Natural killer cell (primary cell): ENCODE measurements at regions not wholly inside any gene's neighbourhood (a gene's known extent, or its start where the extent isn't known, plus 50 kb on each side); places are given as distances from the start of the nearest gene placed in this dataset.

Source experiments
- ATAC-seq, 3 donors: fragments of 150-1000 bp in 2 of 3; fragments of 200-7000 bp in 1 of 3; cut with Tn5 transposase; 1 replicate in 1 of 3; 2 replicates in 2 of 3; pipeline ENCODE4 v1.10.0; 2021; ENCODE audit warnings: mild to moderate bottlenecking in 2 of 3, moderate library complexity in 2 of 3
- DNase-seq, 2 donors: peaks; one replicate each; pipeline versions ENCODE4 v3.0.0 to v3.0.0-alpha.2; 2013 to 2021; ENCODE audit warnings: mixed read lengths in 1 of 2
- H3K27ac ChIP-seq: one replicate; pipeline ENCODE4 v1.5.1; 2013; ENCODE audit warnings: mild to moderate bottlenecking, low read length
- H3K27me3 ChIP-seq: one replicate; pipeline ENCODE4 v1.6.1; 2013; ENCODE audit warnings: low read length; ENCODE audit not compliant: control insufficient read depth, insufficient read depth
- H3K36me3 ChIP-seq: one replicate; pipeline ENCODE4 v1.6.1; 2013; ENCODE audit warnings: low read length; ENCODE audit not compliant: control insufficient read depth, insufficient read depth
- H3K4me1 ChIP-seq: one replicate; pipeline ENCODE4 v1.6.1; 2013; ENCODE audit warnings: low read length; ENCODE audit not compliant: control insufficient read depth, insufficient read depth
- H3K4me3 ChIP-seq: one replicate; pipeline ENCODE4 v1.5.1; 2013; ENCODE audit warnings: low read length
- H3K9me3 ChIP-seq: one replicate; pipeline ENCODE4 v1.6.1; 2013; ENCODE audit warnings: low read length; ENCODE audit not compliant: control insufficient read depth, insufficient read depth
- H3K27ac Mint-ChIP-seq, 2 donors: one replicate each; pipeline ENCODE4 v1.8.0; 2022; ENCODE audit warnings: mild to moderate bottlenecking in 2 of 2, mixed read lengths in 2 of 2, moderate library complexity in 1 of 2
- H3K27me3 Mint-ChIP-seq, 2 donors: one replicate each; pipeline ENCODE4 v1.8.0; 2022; ENCODE audit warnings: low read depth in 2 of 2, mixed read lengths in 2 of 2
- H3K36me3 Mint-ChIP-seq: one replicate; pipeline ENCODE4 v1.8.0; 2022; ENCODE audit warnings: mixed read lengths
- H3K4me1 Mint-ChIP-seq, 2 donors: one replicate each; pipeline ENCODE4 v1.8.0; 2022; ENCODE audit warnings: mixed read lengths in 2 of 2
- H3K4me3 Mint-ChIP-seq: one replicate; pipeline ENCODE4 v1.8.0; 2022; ENCODE audit warnings: mild to moderate bottlenecking, moderate library complexity, mixed read lengths
- H3K9me3 Mint-ChIP-seq, 2 donors: one replicate each; pipeline ENCODE4 v1.8.0; 2022; ENCODE audit warnings: mixed read lengths in 2 of 2
- WGBS: methylation state at CpG from one replicate; pipeline ENCODE4 v1.1.7; 2013; ENCODE audit warnings: missing lambda C conversion rate; ENCODE audit not compliant: insufficient coverage; 5-methylcytosine and 5-hydroxymethylcytosine counted together
- intact Hi-C: fragments of 100-400 bp; cut with micrococcal nuclease; formaldehyde crosslinking; loops from one replicate; pipeline ENCODE4 v1.14.2; 2022
- TF ChIP-seq, protein P1 (sequence below): fragments of 200-600 bp; IDR thresholded peaks from one replicate; pipeline ENCODE4 v1.8.0; 2022; ENCODE audit warnings: antibody characterized with exemption

GRCh38 chr2:118186110-118186857 lies 98.0 kb downstream of the INSIG2 start:
- peaks cover 16% of the 10 kb centered on the region for H3K4me1 ChIP-seq
- no peaks in the 10 kb centered on the region for H3K36me3 ChIP-seq
- peaks cover 18 to 19% of the 10 kb centered on the region in 2 donors for H3K4me1 Mint-ChIP-seq
- no peaks in the 10 kb centered on the region for H3K36me3 Mint-ChIP-seq
- H3K27me3 Mint-ChIP-seq = peaks cover 0 to 3% of the 10 kb centered on the region in 2 donors
- H3K27me3 ChIP-seq = no peaks in the 10 kb centered on the region
- H3K27ac Mint-ChIP-seq = peak overlapping the region; percentile 93 to 97
- no peaks in the 10 kb centered on the region for H3K9me3 ChIP-seq
- TF ChIP-seq, protein P1, sequence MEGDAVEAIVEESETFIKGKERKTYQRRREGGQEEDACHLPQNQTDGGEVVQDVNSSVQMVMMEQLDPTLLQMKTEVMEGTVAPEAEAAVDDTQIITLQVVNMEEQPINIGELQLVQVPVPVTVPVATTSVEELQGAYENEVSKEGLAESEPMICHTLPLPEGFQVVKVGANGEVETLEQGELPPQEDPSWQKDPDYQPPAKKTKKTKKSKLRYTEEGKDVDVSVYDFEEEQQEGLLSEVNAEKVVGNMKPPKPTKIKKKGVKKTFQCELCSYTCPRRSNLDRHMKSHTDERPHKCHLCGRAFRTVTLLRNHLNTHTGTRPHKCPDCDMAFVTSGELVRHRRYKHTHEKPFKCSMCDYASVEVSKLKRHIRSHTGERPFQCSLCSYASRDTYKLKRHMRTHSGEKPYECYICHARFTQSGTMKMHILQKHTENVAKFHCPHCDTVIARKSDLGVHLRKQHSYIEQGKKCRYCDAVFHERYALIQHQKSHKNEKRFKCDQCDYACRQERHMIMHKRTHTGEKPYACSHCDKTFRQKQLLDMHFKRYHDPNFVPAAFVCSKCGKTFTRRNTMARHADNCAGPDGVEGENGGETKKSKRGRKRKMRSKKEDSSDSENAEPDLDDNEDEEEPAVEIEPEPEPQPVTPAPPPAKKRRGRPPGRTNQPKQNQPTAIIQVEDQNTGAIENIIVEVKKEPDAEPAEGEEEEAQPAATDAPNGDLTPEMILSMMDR = no peak
- DNase-seq (peak; percentile 83 to 94), ATAC-seq (peak; percentile 92 to 94 (median 93))
- peak overlapping the region; percentile 86 for H3K27ac ChIP-seq
- intact Hi-C loops = loop anchor here (1.0 to 5.0 kb wide), 2 partner anchors 99 to 372 kb away; partner anchors contain the start of genes DDX18 and INSIG2
- H3K4me3 Mint-ChIP-seq = peak overlapping the region; percentile 97
- no peaks in the 10 kb centered on the region for H3K9me3 Mint-ChIP-seq
- peak overlapping the region; percentile 88 for H3K4me3 ChIP-seq
- WGBS = 13% methylated on average over 52 of the region's 52 CpGs

DNA sequence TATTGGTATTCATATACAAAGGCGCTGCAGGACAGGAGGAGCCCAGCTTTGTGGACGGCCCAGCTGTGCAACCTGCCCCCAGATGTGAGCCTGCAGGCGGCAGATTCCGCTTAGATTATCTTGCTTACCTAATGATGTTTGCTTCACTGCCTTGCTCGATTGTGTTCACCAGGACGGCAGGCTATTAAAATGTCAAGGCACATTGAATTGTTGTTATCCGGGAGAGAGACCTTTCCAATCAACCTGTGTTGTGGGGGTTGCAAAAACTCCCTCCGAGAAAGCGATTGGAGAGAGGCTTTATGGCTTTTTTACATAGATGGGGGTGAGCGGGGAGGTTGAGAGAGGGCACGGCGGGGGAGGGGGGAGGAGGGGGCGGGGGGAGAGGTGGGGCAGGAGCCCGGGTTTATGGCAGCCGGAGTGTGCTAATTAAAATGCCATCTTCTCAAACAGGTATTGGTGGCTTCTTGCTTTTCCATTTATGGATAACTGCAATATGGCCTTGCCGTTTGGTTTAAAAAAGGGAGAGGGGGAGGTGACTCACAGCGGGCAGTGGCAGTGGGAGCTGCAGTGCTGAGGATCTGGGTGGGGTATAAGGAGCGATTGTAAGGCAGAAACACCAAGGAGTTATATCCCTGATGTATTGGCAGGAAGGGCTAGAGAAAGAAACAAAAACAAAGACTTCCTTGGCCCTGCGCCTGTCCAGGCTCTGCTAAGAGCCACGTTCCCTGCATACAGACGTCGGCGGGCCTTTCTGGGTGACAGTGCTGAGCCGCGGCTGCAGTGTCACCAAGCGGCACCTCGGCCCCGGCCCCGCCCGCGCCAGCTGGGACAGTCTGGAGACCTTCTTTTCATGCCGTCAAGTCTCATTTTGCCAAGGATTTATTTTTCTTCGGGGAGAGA lies 97.2 kb downstream of the INSIG2 start:
- Mint-ChIP-seq H3K4me3 (peak overlapping the region; percentile 97), H3K36me3 (no peaks in the 10 kb centered on the region), H3K27me3 (peaks cover 0 to 4% of the 10 kb centered on the region in 2 donors), H3K9me3 (no peaks in the 10 kb centered on the region), H3K27ac (peak overlapping the region; percentile 93 to 97), H3K4me1 (peaks cover 18 to 19% of the 10 kb centered on the region in 2 donors)
- Histone ChIP-seq H3K27me3 (no peaks in the 10 kb centered on the region), H3K27ac (peak overlapping the region; percentile 86), H3K9me3 (no peaks in the 10 kb centered on the region), H3K36me3 (no peaks in the 10 kb centered on the region), H3K4me3 (peak overlapping the region; percentile 88), H3K4me1 (peaks cover 16% of the 10 kb centered on the region)
- intact Hi-C loops = loop anchor here (1.0 to 5.0 kb wide), 2 partner anchors 98 to 371 kb away; partner anchors contain the start of genes DDX18 and INSIG2
- TF ChIP-seq, protein P1 = no peak
- DNase-seq = peak; percentile 51 to 66
- WGBS = 16% methylated on average over 27 of the region's 33 CpGs
- ATAC-seq = peak; percentile 68 to 83 (median 76)

DNA sequence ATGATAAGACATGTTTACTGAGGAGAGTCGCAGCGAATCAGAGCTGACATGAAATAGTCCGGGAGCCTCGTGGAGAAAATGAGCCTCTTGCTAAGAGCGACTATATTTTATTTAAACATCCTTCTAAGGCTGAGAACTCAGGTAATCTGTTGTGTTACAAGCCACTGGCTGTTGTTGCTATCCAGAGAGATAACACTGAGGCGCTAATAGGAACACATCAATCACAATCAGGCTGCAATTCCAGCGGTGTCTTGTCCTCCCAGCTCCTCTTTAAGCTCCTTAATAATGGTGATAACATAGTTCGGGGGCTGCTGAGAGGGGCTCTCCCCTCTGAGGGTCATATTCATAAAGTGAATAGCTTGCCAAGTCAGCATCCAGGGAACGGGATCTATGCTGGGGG lies 95.1 kb downstream of the INSIG2 start:
- 93% methylated on average over 9 of the region's 9 CpGs for WGBS
- DNase-seq (no peak), ATAC-seq (no peak)
- no peak overlapping the region for H3K4me3 Mint-ChIP-seq
- H3K27me3 ChIP-seq = peaks cover 3% of the 10 kb centered on the region
- H3K27ac Mint-ChIP-seq = no peak overlapping the region
- H3K4me3 ChIP-seq = no peak overlapping the region
- H3K9me3 Mint-ChIP-seq = no peaks in the 10 kb centered on the region
- H3K9me3 ChIP-seq = no peaks in the 10 kb centered on the region
- peaks cover 3 to 11% of the 10 kb centered on the region in 2 donors for H3K27me3 Mint-ChIP-seq
- TF ChIP-seq, protein P1 = no peak
- H3K36me3 Mint-ChIP-seq = no peaks in the 10 kb centered on the region
- H3K27ac ChIP-seq = no peak overlapping the region
- H3K4me1 Mint-ChIP-seq = peaks cover 18 to 19% of the 10 kb centered on the region in 2 donors
- peaks cover 16% of the 10 kb centered on the region for H3K4me1 ChIP-seq
- H3K36me3 ChIP-seq = no peaks in the 10 kb centered on the region
- intact Hi-C loops = no loop called here
